NT2/D1 (cell line): ENCODE measurements at regions not wholly inside any gene's neighbourhood (a gene's known extent, or its start where the extent isn't known, plus 50 kb on each side); places are given as distances from the start of the nearest gene placed in this dataset.

Experiments
- DNase-seq: peaks from one replicate; pipeline ENCODE4 v3.0.0-alpha.2; 2011; ENCODE audit warnings: low read depth, low spot score
- H3K27me3 ChIP-seq: 2 replicates; pipeline ENCODE4 v1.6.0; 2011; ENCODE audit warnings: mild to moderate bottlenecking; ENCODE audit not compliant: insufficient read length, insufficient read depth
- H3K36me3 ChIP-seq: 2 replicates; pipeline ENCODE4 v1.6.1; 2011; ENCODE audit warnings: mild to moderate bottlenecking, low read length, mixed read lengths; ENCODE audit not compliant: insufficient read depth, insufficient read length
- H3K4me1 ChIP-seq: 2 replicates; pipeline ENCODE4 v1.5.1; 2011; ENCODE audit not compliant: insufficient read depth, insufficient read length
- H3K4me3 ChIP-seq: 2 replicates; pipeline ENCODE4 v1.5.1; 2011; ENCODE audit warnings: low read depth; ENCODE audit not compliant: insufficient read length
- H3K9ac ChIP-seq: 2 replicates; pipeline ENCODE4 v1.6.0; 2011; ENCODE audit warnings: low read depth; ENCODE audit not compliant: insufficient read length
- H3K9me3 ChIP-seq: 2 replicates; pipeline ENCODE4 v1.5.1; 2011; ENCODE audit warnings: mild to moderate bottlenecking, low read length; ENCODE audit not compliant: insufficient read depth
- SUZ12 ChIP-seq: IDR thresholded peaks from 2 replicates; pipeline ENCODE4 v1.6.1; 2011; ENCODE audit not compliant: insufficient read length, insufficient read depth; ENCODE audit errors: extremely low read depth
- YY1 ChIP-seq: IDR thresholded peaks from 2 replicates; pipeline ENCODE4 v1.6.1; 2011; ENCODE audit not compliant: insufficient read length, insufficient read depth
- ZNF274 ChIP-seq: IDR thresholded peaks from 2 replicates; pipeline ENCODE4 v1.6.1; 2011; ENCODE audit warnings: mild to moderate bottlenecking, low read depth, low read length

GRCh38 chr12:127284870-127285431 is 982.0 kb upstream of the TMEM132C start:
- H3K4me3 ChIP-seq = no peak overlapping the region
- H3K27me3 ChIP-seq = peaks cover 5% of the 10 kb centered on the region
- TF ChIP-seq YY1 (no peak), ZNF274 (no peak), SUZ12 (no peak)
- no peaks in the 10 kb centered on the region for H3K36me3 ChIP-seq
- DNase-seq = no peak
- no peak overlapping the region for H3K9ac ChIP-seq
- no peaks in the 10 kb centered on the region for H3K9me3 ChIP-seq
- no peaks in the 10 kb centered on the region for H3K4me1 ChIP-seq

GRCh38 chr12:127286281-127286680 is 980.7 kb upstream of the TMEM132C start:
- Histone ChIP-seq H3K27me3 (peaks cover under 1% of the 10 kb centered on the region), H3K4me3 (no peak overlapping the region), H3K4me1 (no peaks in the 10 kb centered on the region), H3K9ac (no peak overlapping the region), H3K9me3 (no peaks in the 10 kb centered on the region), H3K36me3 (no peaks in the 10 kb centered on the region)
- DNase-seq = no peak
- TF ChIP-seq YY1 (no peak), SUZ12 (no peak), ZNF274 (no peak)

- Histone ChIP-seq H3K27me3 (no peaks in the 10 kb centered on the region), H3K4me1 (no peaks in the 10 kb centered on the region)
- no peak for TF ChIP-seq YY1
- no peak for TF ChIP-seq SUZ12
- no peak for TF ChIP-seq ZNF274
Observed at GRCh38 chr12:127287256-127287655, 979.7 kb upstream of the TMEM132C start.

GRCh38 chr12:127290251-127290650 is 976.7 kb upstream of the TMEM132C start:
- Histone ChIP-seq H3K4me1 (no peaks in the 10 kb centered on the region), H3K4me3 (no peak overlapping the region), H3K27me3 (no peaks in the 10 kb centered on the region), H3K36me3 (no peaks in the 10 kb centered on the region), H3K9me3 (no peaks in the 10 kb centered on the region), H3K9ac (no peak overlapping the region)
- no peak for DNase-seq
- no peak for TF ChIP-seq YY1
- TF ChIP-seq SUZ12 = no peak
- TF ChIP-seq ZNF274 = no peak

More at GRCh38 chr12:127287256-127287655, 979.7 kb upstream of the TMEM132C start:
- no peak for DNase-seq
- Histone ChIP-seq H3K4me3 (no peak overlapping the region), H3K9me3 (no peaks in the 10 kb centered on the region), H3K9ac (no peak overlapping the region), H3K36me3 (no peaks in the 10 kb centered on the region)

GRCh38 chr12:127292736-127293135 is 974.2 kb upstream of the TMEM132C start:
- H3K4me3 ChIP-seq = no peak overlapping the region
- no peaks in the 10 kb centered on the region for H3K9me3 ChIP-seq
- TF ChIP-seq SUZ12 (no peak), YY1 (no peak), ZNF274 (no peak)
- H3K36me3 ChIP-seq = no peaks in the 10 kb centered on the region
- H3K27me3 ChIP-seq = no peaks in the 10 kb centered on the region
- H3K9ac ChIP-seq = no peak overlapping the region
- no peaks in the 10 kb centered on the region for H3K4me1 ChIP-seq
- no peak for DNase-seq

GRCh38 chr12:127293507-127294310 is 973.3 kb upstream of the TMEM132C start:
- Histone ChIP-seq H3K9ac (no peak overlapping the region), H3K4me1 (no peaks in the 10 kb centered on the region), H3K4me3 (no peak overlapping the region), H3K9me3 (no peaks in the 10 kb centered on the region), H3K27me3 (no peaks in the 10 kb centered on the region), H3K36me3 (no peaks in the 10 kb centered on the region)
- DNase-seq = peak; percentile 35
- TF ChIP-seq ZNF274 (no peak), YY1 (no peak), SUZ12 (no peak)

- Histone ChIP-seq H3K4me1 (no peaks in the 10 kb centered on the region), H3K4me3 (no peak overlapping the region), H3K27me3 (no peaks in the 10 kb centered on the region), H3K36me3 (no peaks in the 10 kb centered on the region), H3K9me3 (no peaks in the 10 kb centered on the region), H3K9ac (no peak overlapping the region)
- TF ChIP-seq SUZ12 = no peak
- no peak for TF ChIP-seq ZNF274
- no peak for TF ChIP-seq YY1
- no peak for DNase-seq
Observed at GRCh38 chr12:127294651-127295210, 972.2 kb upstream of the TMEM132C start.
